Iris pigment epithelial cell (primary cell): ENCODE measurements at regions not wholly inside any gene's neighbourhood (a gene's known extent, or its start where the extent isn't known, plus 50 kb on each side); places are given as distances from the start of the nearest gene placed in this dataset.

Source experiments
- DNase-seq: peaks from one replicate; pipeline ENCODE4 v3.0.0-alpha.2; 2011; ENCODE audit warnings: low read depth

DNA sequence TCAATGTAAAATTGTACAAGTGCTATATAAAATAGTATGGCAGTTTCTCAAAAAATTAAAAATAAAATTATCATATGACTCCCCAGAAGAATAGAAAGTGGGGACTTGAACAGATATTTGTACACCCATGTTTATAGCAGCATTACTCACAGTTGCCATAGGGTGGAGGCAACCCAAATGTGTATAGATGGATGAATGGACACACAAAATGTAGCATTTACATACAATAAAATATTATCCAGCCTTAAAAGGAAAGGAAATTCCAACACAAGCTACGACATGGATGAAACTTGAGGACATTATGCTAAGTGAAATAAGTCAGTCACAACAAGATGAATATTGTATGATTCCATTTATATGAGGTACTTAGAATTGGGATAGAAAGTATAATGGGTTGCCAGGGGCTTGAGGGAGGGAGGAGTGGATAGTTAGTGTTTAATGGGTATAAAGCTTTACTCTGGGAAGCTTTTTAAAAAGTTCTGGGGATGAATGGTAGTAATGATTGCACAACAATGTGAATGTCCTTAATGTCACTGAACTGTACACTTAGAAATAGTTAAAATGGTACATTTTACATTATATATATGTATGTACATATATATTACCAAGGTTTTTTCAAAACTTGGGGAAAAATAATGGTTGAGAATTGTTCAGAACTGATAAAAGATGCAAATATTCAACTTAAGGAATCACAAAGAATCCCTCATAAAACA is 53.0 kb upstream of the ADORA3 start:
- DNase-seq = no peak

DNA sequence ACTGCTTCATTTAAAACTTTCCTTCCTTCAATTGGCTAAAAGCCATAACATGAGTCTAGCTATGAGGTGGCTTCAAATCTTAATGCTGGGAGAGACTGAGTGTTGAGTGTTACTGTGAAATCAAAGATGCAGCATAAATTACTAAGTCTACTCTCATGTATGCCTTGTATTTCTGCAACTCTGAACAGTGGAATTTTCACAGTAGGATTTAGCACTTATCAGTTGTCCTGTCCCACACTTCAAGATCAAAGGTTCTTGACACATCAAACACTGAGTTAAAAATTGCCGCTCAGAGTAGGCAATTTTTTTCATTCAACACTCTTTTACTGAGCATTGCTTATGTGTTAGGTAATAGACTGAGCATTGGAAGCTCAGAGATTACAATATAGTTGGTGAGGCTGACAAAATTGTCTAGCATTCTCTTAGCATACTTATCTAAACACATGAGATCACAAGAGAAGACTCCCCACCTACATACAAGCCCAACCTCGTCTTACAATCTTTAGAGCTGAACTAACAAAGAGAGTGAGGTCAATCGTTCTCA is 56.4 kb upstream of the ADORA3 start:
- DNase-seq = peak; percentile 88

DNA sequence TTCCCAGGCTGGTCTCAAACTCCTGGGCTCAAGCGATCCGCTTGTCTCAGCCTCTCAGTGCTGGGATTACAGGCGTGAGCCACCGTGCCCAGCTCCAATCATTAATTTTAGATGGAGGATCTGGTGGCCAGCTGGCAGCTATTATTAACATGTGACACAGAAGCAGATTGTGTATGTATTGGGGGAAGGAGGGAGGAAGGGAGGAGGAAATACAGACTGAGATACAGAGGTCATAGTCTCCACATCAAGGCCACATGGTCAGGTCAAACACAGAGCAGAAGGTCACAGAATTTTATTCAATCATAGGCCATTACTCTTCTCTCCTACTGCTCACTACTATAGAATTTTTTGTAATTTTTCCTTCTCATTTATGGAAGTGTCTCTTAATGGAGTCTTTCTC is 57.9 kb upstream of the ADORA3 start:
- no peak for DNase-seq

DNA sequence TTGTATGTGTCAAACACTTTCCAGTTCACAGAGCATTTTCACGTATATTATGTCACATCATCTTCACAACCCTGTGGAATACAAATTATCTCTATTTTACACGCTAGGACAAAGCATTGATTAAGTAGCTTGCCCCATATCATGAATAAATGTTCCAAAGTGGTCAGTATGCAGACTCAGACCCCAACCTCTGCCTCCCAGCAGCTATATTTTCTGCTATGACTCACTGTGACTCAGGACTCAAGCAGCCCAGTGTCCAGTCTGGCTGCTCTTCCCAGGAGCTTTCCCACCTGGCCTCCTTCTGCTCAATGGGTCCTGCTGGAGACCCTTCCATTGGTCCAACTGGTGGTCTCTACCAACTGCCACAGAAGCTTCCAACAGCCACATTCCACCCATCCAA is 56.0 kb upstream of the RAP1A start:
- peak; percentile 85 for DNase-seq

DNA sequence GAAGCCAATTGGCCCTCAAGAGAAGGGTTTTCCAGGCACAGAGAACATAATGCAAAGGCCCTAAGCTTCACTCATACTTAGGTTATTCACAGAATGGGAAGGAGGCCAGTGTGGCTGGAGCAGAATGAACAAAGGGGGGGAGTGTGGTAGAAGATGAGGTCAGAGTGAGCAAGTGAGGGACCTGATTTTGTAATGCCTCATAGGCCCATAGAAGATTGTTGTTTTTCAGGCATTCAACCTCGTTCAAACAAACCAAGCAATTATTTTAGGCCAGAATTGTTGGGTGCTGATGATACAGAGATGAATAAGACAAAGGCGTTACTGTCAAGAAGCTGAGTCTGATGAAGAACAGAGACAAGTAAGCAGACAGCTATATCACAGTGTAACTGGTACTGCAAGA is 54.5 kb upstream of the RAP1A start:
- DNase-seq = peak; percentile 96

DNA sequence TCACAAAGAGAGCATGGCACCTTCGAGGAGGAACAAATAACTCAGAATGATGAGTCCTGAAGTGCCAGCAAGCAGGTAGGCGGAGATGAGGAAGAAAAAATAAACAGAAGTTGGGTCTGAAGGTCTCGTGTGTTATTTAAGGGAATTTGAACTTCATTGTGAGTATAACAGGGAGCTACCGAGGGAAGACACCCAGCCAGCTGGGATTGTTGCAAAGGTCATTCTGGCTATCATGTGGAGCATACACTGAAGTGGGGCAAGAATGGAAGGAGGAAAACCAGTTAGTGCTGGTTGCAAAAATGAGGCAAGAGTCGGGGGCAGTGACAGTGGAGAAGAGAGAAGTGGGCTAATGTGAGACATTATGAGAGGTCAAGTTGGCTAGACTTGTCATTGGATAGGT is 53.6 kb upstream of the RAP1A start:
- no peak for DNase-seq

DNA sequence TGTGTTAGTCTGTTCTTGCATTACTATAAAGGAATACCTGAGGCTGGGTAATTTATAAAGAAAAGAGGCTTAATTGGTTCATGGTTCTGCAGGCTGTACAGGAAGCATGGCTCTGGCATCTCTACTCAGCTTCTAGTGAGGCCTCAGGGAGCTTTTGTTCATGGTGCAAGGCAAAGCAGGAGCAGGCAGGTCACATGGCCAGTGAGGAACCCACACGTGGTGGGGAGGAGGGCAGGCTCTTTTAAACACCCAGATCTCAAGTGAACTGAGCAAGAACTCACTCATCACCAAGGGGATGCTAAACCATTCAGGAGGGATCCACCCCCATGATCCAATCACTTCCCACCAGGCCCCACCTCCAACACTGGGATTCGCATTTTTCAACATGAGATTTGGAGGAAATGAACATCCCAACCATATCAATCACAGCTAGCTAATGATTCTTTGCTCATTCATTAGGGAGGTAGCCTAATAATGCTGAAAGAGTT is 51.4 kb upstream of the RAP1A start:
- no peak for DNase-seq
